Effector CD8-positive, alpha-beta T cell (primary cell): ENCODE measurements at regions not wholly inside any gene's neighbourhood (a gene's known extent, or its start where the extent isn't known, plus 50 kb on each side); places are given as distances from the start of the nearest gene placed in this dataset.
"Not testable (repeated sequence)": the region's sequence is repeated elsewhere in the genome, so short reads cannot be mapped to it uniquely, and the experiment has no call there.

Experiments
- DNase-seq: peaks from one replicate; lab custom pipeline; 2025; lab: John Stamatoyannopoulos, UW

GRCh38 chr15:92825985-92826384, 74.1 kb upstream of the CHD2 start:
- no peak for DNase-seq

GRCh38 chr15:92827991-92828390, 72.1 kb upstream of the CHD2 start:
- not testable (repeated sequence) for DNase-seq

GRCh38 chr15:92829875-92830274, 70.2 kb upstream of the CHD2 start:
- DNase-seq, result no peak

GRCh38 chr15:92831336-92831654, 68.8 kb upstream of the CHD2 start:
- DNase-seq, result no peak

GRCh38 chr15:92831655-92832328, 68.3 kb upstream of the CHD2 start:
- peak; percentile 73 for DNase-seq

GRCh38 chr15:92833106-92833433, 67.1 kb upstream of the CHD2 start:
- DNase-seq, result no peak

GRCh38 chr15:92833493-92834271, 66.4 kb upstream of the CHD2 start:
- no peak for DNase-seq

- DNase-seq, result no peak
Observed at GRCh38 chr15:92839696-92840095, 60.4 kb upstream of the CHD2 start.

GRCh38 chr15:92840149-92840548, 60.0 kb upstream of the CHD2 start:
- DNase-seq, result no peak

- no peak for DNase-seq
Observed at GRCh38 chr15:92843326-92843725, 56.8 kb upstream of the CHD2 start.

- no peak for DNase-seq
Observed at GRCh38 chr15:92843814-92844213, 56.3 kb upstream of the CHD2 start.

GRCh38 chr15:92845126-92845508, 55.0 kb upstream of the CHD2 start:
- DNase-seq, result no peak

GRCh38 chr15:92846741-92847140, 53.4 kb upstream of the CHD2 start:
- DNase-seq, result no peak

GRCh38 chr15:92847841-92848240, 52.3 kb upstream of the CHD2 start:
- no peak for DNase-seq

- no peak for DNase-seq
Observed at GRCh38 chr15:92848464-92848851, 51.7 kb upstream of the CHD2 start.

- no peak for DNase-seq
Observed at GRCh38 chr15:92848852-92849598, 51.1 kb upstream of the CHD2 start.

- not testable (repeated sequence) for DNase-seq
Observed at GRCh38 chr15:92850218-92850617, 49.9 kb upstream of the CHD2 start.
